ENCODE measurements at regions not wholly inside any gene's neighbourhood (a gene's known extent, or its start where the extent isn't known, plus 50 kb on each side); places are given as distances from the start of the nearest gene placed in this dataset.

- no peak for DNase-seq (ENCODE audit: low spot score)
- in situ Hi-C loops (cut with MboI; ENCODE audit: low sequenced_read_pairs, unreplicated experiment): no loop called here
- TF ChIP-seq, protein P1, sequence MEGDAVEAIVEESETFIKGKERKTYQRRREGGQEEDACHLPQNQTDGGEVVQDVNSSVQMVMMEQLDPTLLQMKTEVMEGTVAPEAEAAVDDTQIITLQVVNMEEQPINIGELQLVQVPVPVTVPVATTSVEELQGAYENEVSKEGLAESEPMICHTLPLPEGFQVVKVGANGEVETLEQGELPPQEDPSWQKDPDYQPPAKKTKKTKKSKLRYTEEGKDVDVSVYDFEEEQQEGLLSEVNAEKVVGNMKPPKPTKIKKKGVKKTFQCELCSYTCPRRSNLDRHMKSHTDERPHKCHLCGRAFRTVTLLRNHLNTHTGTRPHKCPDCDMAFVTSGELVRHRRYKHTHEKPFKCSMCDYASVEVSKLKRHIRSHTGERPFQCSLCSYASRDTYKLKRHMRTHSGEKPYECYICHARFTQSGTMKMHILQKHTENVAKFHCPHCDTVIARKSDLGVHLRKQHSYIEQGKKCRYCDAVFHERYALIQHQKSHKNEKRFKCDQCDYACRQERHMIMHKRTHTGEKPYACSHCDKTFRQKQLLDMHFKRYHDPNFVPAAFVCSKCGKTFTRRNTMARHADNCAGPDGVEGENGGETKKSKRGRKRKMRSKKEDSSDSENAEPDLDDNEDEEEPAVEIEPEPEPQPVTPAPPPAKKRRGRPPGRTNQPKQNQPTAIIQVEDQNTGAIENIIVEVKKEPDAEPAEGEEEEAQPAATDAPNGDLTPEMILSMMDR (IDR thresholded peaks at IDR 0.05; ENCODE audit: borderline replicate concordance, control extremely low read depth, extremely low read depth, insufficient read depth, missing control alignments): no peak
Measured at GRCh38 chr14:84959851-84960520, 570.0 kb upstream of the FLRT2 start.

GRCh38 chr14:84961637-84962036, 568.3 kb upstream of the FLRT2 start:
- in situ Hi-C loops (cut with MboI; ENCODE audit: low sequenced_read_pairs, unreplicated experiment): no loop called here
- TF ChIP-seq, protein P1 (IDR thresholded peaks at IDR 0.05; ENCODE audit: borderline replicate concordance, control extremely low read depth, extremely low read depth, insufficient read depth, missing control alignments): no peak
- DNase-seq (ENCODE audit: low spot score): no peak

GRCh38 chr14:84963518-84963917, 566.4 kb upstream of the FLRT2 start:
- in situ Hi-C loops (cut with MboI; ENCODE audit: low sequenced_read_pairs, unreplicated experiment): no loop called here
- no peak for DNase-seq (ENCODE audit: low spot score)
- TF ChIP-seq, protein P1 (IDR thresholded peaks at IDR 0.05; ENCODE audit: borderline replicate concordance, control extremely low read depth, extremely low read depth, insufficient read depth, missing control alignments): no peak

DNA sequence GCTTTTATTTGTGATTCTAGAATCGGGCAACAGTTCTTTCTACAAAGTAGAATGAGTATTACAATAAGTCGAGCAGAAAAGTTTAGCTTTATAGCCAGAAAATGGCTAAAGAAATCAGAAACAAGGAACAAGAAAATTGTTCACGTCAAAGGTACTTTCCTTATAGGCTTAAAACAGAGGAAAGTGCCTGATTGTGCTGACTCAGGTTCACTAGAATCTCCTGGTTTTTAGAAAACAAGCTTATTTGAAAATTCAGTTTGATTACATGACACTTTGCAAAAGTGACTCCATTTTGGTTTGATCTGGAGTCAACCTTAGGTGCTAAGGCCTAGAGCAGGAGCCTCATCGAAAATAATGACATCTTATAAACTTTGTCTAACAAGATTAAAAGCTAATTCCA, 564.7 kb upstream of the FLRT2 start:
- DNase-seq (ENCODE audit: low spot score): no peak
- in situ Hi-C loops (cut with MboI; ENCODE audit: low sequenced_read_pairs, unreplicated experiment): no loop called here
- TF ChIP-seq, protein P1 (IDR thresholded peaks at IDR 0.05; ENCODE audit: borderline replicate concordance, control extremely low read depth, extremely low read depth, insufficient read depth, missing control alignments): no peak

DNA sequence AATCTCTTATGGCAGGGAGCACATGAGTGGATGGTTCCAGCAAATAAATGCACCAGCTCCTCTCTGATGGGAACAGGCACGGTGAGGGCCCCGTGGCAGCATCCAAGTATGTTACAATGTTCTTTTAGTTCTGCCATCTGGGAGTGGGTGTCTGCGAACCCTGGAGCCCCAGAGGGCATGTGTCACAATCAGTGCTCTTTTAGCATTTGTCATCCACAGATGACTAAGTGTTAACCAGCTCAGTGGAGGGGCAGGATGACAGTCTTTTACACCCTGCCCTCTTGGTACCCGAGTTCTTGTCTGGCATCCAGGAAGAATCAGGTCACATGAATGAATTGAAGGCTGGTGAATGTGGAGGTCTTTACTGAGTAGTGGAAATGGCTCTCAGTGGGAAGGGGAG, 560.4 kb upstream of the FLRT2 start:
- no peak for DNase-seq (ENCODE audit: low spot score)
- in situ Hi-C loops (cut with MboI; ENCODE audit: low sequenced_read_pairs, unreplicated experiment): no loop called here
- TF ChIP-seq, protein P1 (IDR thresholded peaks at IDR 0.05; ENCODE audit: borderline replicate concordance, control extremely low read depth, extremely low read depth, insufficient read depth, missing control alignments): no peak

GRCh38 chr14:84975241-84975902, 554.6 kb upstream of the FLRT2 start:
- in situ Hi-C loops (cut with MboI; ENCODE audit: low sequenced_read_pairs, unreplicated experiment): no loop called here
- no peak for DNase-seq (ENCODE audit: low spot score)
- TF ChIP-seq, protein P1 (IDR thresholded peaks at IDR 0.05; ENCODE audit: borderline replicate concordance, control extremely low read depth, extremely low read depth, insufficient read depth, missing control alignments): no peak

Data from GM13976 (cell line).